K562 (cell line): ENCODE measurements at regions not wholly inside any gene's neighbourhood (a gene's known extent, or its start where the extent isn't known, plus 50 kb on each side); places are given as distances from the start of the nearest gene placed in this dataset.

ENCODE experiments used
- CBX3 ChIP-seq, 2 experiments: IDR thresholded peaks; 1 replicate in 1 of 2; 2 replicates in 1 of 2; pipeline ENCODE4 v1.6.1; 2012; ENCODE audit warnings: inconsistent platforms in 2 of 2, low read length in 2 of 2, borderline replicate concordance in 1 of 2, control low read depth in 1 of 2
- CTCF ChIP-seq, 3 experiments: IDR thresholded peaks in 2 of 3; conservative IDR thresholded peaks in 1 of 3; 2 replicates each; pipeline ENCODE4 v1.5.1; 2011 to 2012; ENCODE audit warnings: low read length in 3 of 3, mild to moderate bottlenecking in 3 of 3, control low read depth in 2 of 3, improper control_type of control experiment in 1 of 3, inconsistent platforms in 1 of 3, low read depth in 1 of 3, mixed read lengths in 1 of 3, moderate library complexity in 1 of 3; ENCODE audit not compliant: insufficient read depth in 2 of 3
- ETS1 ChIP-seq: conservative IDR thresholded peaks from 2 replicates; pipeline ENCODE4 v1.6.1; 2011; ENCODE audit warnings: low read depth, mild to moderate bottlenecking, low read length; ENCODE audit not compliant: control insufficient read depth
- SP1 ChIP-seq: sonication (generic); formaldehyde crosslinking; IDR thresholded peaks from 2 replicates; pipeline ENCODE4 v1.8.1; 2022; ENCODE audit warnings: mild to moderate bottlenecking, missing genetic modification reagents

GRCh38 chr16:48907906-48908634 lies 298.1 kb upstream of the N4BP1 start:
- TF ChIP-seq ETS1 (no peak), SP1 (CRISPR knock-in tag) (no peak), CTCF (IDR thresholded peaks at IDR 0.05 in 2 of 3, conservative IDR thresholded peaks at IDR 0.05 in 1 of 3; ENCODE audit: insufficient read depth in 2 of 3, low read depth in 1 of 3, low read length in 3 of 3) (no peak), CBX3 (IDR thresholded peaks at IDR 0.05; ENCODE audit: borderline replicate concordance in 1 of 2, low read length in 2 of 2) (no peak)
